K562 (cell line): ENCODE measurements at regions not wholly inside any gene's neighbourhood (a gene's known extent, or its start where the extent isn't known, plus 50 kb on each side); places are given as distances from the start of the nearest gene placed in this dataset.

Experiments used
- BCLAF1 ChIP-seq, 2 experiments: fragments of 450-650 bp in 1 of 2; IDR thresholded peaks; 2 replicates each; pipeline ENCODE4 v1.6.1; 2011 to 2017; ENCODE audit warnings: low read depth in 2 of 2, antibody characterized with exemption in 1 of 2, borderline replicate concordance in 1 of 2, low read length in 1 of 2, mild to moderate bottlenecking in 1 of 2, mixed read lengths in 1 of 2; ENCODE audit not compliant: control insufficient read depth in 1 of 2
- CBX1 ChIP-seq: sonication (generic); IDR thresholded peaks from 2 replicates; pipeline ENCODE4 v1.6.1; 2016; ENCODE audit warnings: antibody characterized with exemption, low read depth, mild to moderate bottlenecking
- DACH1 ChIP-seq: fragments of 450-650 bp; IDR thresholded peaks from 2 replicates; pipeline ENCODE4 v1.6.1; 2018; ENCODE audit not compliant: partially characterized antibody
- HDAC2 ChIP-seq: fragments of 450-650 bp; IDR thresholded peaks from 2 replicates; pipeline ENCODE4 v1.6.1; 2016; ENCODE audit warnings: mild to moderate bottlenecking
- NFIX ChIP-seq: fragments of 250-450 bp; sonication (Bioruptor Pico); IDR thresholded peaks from 2 replicates; pipeline ENCODE4 v1.4.0; 2020; ENCODE audit warnings: low read depth, mild to moderate bottlenecking, moderate library complexity
- NUFIP1 ChIP-seq: fragments of 450-650 bp; IDR thresholded peaks from 2 replicates; pipeline ENCODE4 v1.6.1; 2018; ENCODE audit not compliant: partially characterized antibody
- SMARCE1 ChIP-seq: fragments of 450-650 bp; IDR thresholded peaks from 2 replicates; pipeline ENCODE4 v1.7.1; 2016; ENCODE audit warnings: mild to moderate bottlenecking
- SRSF1 ChIP-seq: fragments of 200-400 bp; formaldehyde crosslinking; IDR thresholded peaks from 2 replicates; pipeline ENCODE4 v1.6.1; 2017; ENCODE audit warnings: mild to moderate bottlenecking, low read depth, low read length, moderate library complexity
- SRSF9 ChIP-seq: fragments of 200-400 bp; formaldehyde crosslinking; IDR thresholded peaks from 2 replicates; pipeline ENCODE4 v1.6.1; 2017; ENCODE audit warnings: low read depth, low read length, borderline replicate concordance
- STAT5A ChIP-seq: IDR thresholded peaks from 2 replicates; pipeline ENCODE4 v1.6.1; 2012; ENCODE audit warnings: low read length, inconsistent platforms, borderline replicate concordance
- ZNF551 ChIP-seq: fragments of 250-450 bp; sonication (Bioruptor Pico); IDR thresholded peaks from 2 replicates; pipeline ENCODE4 v1.5.0; 2021; ENCODE audit warnings: mild to moderate bottlenecking, moderate library complexity
- ZNF77 ChIP-seq: fragments of 250-450 bp; sonication (Bioruptor Pico); IDR thresholded peaks from 2 replicates; pipeline ENCODE4 v1.5.0; 2020
- TF ChIP-seq, protein P1 (sequence below): fragments of 250-450 bp; sonication (Bioruptor Pico); IDR thresholded peaks from 2 replicates; pipeline ENCODE4 v1.4.0; 2020; ENCODE audit warnings: mild to moderate bottlenecking, moderate library complexity, borderline replicate concordance

GRCh38 chr5:162638849-162639248, 571.3 kb downstream of the GABRG2 start (continued):
- TF ChIP-seq, protein P1, sequence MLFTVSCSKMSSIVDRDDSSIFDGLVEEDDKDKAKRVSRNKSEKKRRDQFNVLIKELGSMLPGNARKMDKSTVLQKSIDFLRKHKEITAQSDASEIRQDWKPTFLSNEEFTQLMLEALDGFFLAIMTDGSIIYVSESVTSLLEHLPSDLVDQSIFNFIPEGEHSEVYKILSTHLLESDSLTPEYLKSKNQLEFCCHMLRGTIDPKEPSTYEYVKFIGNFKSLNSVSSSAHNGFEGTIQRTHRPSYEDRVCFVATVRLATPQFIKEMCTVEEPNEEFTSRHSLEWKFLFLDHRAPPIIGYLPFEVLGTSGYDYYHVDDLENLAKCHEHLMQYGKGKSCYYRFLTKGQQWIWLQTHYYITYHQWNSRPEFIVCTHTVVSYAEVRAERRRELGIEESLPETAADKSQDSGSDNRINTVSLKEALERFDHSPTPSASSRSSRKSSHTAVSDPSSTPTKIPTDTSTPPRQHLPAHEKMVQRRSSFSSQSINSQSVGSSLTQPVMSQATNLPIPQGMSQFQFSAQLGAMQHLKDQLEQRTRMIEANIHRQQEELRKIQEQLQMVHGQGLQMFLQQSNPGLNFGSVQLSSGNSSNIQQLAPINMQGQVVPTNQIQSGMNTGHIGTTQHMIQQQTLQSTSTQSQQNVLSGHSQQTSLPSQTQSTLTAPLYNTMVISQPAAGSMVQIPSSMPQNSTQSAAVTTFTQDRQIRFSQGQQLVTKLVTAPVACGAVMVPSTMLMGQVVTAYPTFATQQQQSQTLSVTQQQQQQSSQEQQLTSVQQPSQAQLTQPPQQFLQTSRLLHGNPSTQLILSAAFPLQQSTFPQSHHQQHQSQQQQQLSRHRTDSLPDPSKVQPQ (CRISPR knock-in tag): no peak
- no peak for TF ChIP-seq NUFIP1
- TF ChIP-seq ZNF551 (CRISPR knock-in tag): no peak
- no peak for TF ChIP-seq SMARCE1
- TF ChIP-seq SRSF9: no peak
- TF ChIP-seq SRSF1: no peak
- TF ChIP-seq DACH1: no peak
- TF ChIP-seq NFIX (CRISPR knock-in tag): no peak
- no peak for TF ChIP-seq STAT5A
- TF ChIP-seq HDAC2: no peak
- TF ChIP-seq CBX1: no peak
- no peak for TF ChIP-seq ZNF77 (CRISPR knock-in tag)
- no peak for TF ChIP-seq BCLAF1 (IDR thresholded peaks at IDR 0.05; ENCODE audit: borderline replicate concordance in 1 of 2, control insufficient read depth in 1 of 2, low read depth in 2 of 2, low read length in 1 of 2)
